ENCODE measurements at regions not wholly inside any gene's neighbourhood (a gene's known extent, or its start where the extent isn't known, plus 50 kb on each side); places are given as distances from the start of the nearest gene placed in this dataset.
"Not testable (repeated sequence)": the region's sequence is repeated elsewhere in the genome, so short reads cannot be mapped to it uniquely, and the experiment has no call there.

GRCh38 chr16:86261379-86261778 is 248.9 kb upstream of the FOXF1 start:
- CTCF ChIA-PET, result no interaction called here
- H3K4me3 ChIP-seq (ENCODE audit: low read depth, low read length), result no peak overlapping the region
- Mint-ChIP-seq H3K4me1 (ENCODE audit: low read depth, unreplicated experiment) (no peaks in the 10 kb centered on the region), H3K36me3 (ENCODE audit: insufficient read depth, unreplicated experiment) (no peaks in the 10 kb centered on the region), H3K9me3 (ENCODE audit: unreplicated experiment) (peaks cover 36% of the 10 kb centered on the region), H3K4me3 (ENCODE audit: unreplicated experiment) (peak overlapping the region; percentile 34), H3K27ac (ENCODE audit: unreplicated experiment) (no peak overlapping the region), H3K27me3 (ENCODE audit: insufficient read depth, unreplicated experiment) (no peaks in the 10 kb centered on the region)
- H3K4me1 ChIP-seq, result no peaks in the 10 kb centered on the region
- no peaks in the 10 kb centered on the region for H3K36me3 ChIP-seq (ENCODE audit: control insufficient read depth, insufficient read depth, low read length)
- POLR2A ChIA-PET, result no interaction called here
- BruUV-seq (replicated peaks), result no TSS peak
- no peaks in the 10 kb centered on the region; the same call in 1 of the 2 replicates for H3K27me3 ChIP-seq (replicated peaks; ENCODE audit: control insufficient read depth, insufficient read depth, low read length)
- peaks cover 6% of the 10 kb centered on the region for H3K9me3 ChIP-seq
- intact Hi-C loops (cut with micrococcal nuclease; ENCODE audit: unreplicated experiment), result no loop called here
- DNase-seq, result peak; percentile 67 to 73
- TF ChIP-seq CTCF (IDR thresholded peaks at IDR 0.05; ENCODE audit: insufficient read depth in 1 of 2, low read depth in 1 of 2, low read length in 1 of 2, severe bottlenecking in 1 of 2, unreplicated experiment in 1 of 2), result no peak

GRCh38 chr16:86267657-86268056 is 242.7 kb upstream of the FOXF1 start:
- POLR2A ChIA-PET, result not testable (repeated sequence)

GRCh38 chr16:86270696-86271095 is 239.6 kb upstream of the FOXF1 start:
- no peak for DNase-seq
- Histone ChIP-seq H3K27me3 (replicated peaks; ENCODE audit: control insufficient read depth, insufficient read depth, low read length) (no peaks in the 10 kb centered on the region), H3K9me3 (no peaks in the 10 kb centered on the region), H3K4me1 (no peaks in the 10 kb centered on the region), H3K36me3 (ENCODE audit: control insufficient read depth, insufficient read depth, low read length) (no peaks in the 10 kb centered on the region), H3K4me3 (ENCODE audit: low read depth, low read length) (no peak overlapping the region)
- CTCF ChIA-PET, result no interaction called here
- H3K9me3 Mint-ChIP-seq (ENCODE audit: unreplicated experiment), result no peaks in the 10 kb centered on the region
- H3K4me3 Mint-ChIP-seq (ENCODE audit: unreplicated experiment), result no peak overlapping the region
- intact Hi-C loops (cut with micrococcal nuclease; ENCODE audit: unreplicated experiment), result no loop called here
- no TSS peak for BruUV-seq (replicated peaks)
- H3K36me3 Mint-ChIP-seq (ENCODE audit: insufficient read depth, unreplicated experiment), result no peaks in the 10 kb centered on the region
- peaks cover 4% of the 10 kb centered on the region for H3K27me3 Mint-ChIP-seq (ENCODE audit: insufficient read depth, unreplicated experiment)
- no peaks in the 10 kb centered on the region for H3K4me1 Mint-ChIP-seq (ENCODE audit: low read depth, unreplicated experiment)
- POLR2A ChIA-PET, result no interaction called here
- H3K27ac Mint-ChIP-seq (ENCODE audit: unreplicated experiment), result no peak overlapping the region
- TF ChIP-seq CTCF (IDR thresholded peaks at IDR 0.05; ENCODE audit: insufficient read depth in 1 of 2, low read depth in 1 of 2, low read length in 1 of 2, severe bottlenecking in 1 of 2, unreplicated experiment in 1 of 2), result no peak

More at GRCh38 chr16:86267657-86268056, 242.7 kb upstream of the FOXF1 start:
- H3K27me3 Mint-ChIP-seq (ENCODE audit: insufficient read depth, unreplicated experiment); H3K36me3 Mint-ChIP-seq (ENCODE audit: insufficient read depth, unreplicated experiment); BruUV-seq (replicated peaks); H3K9me3 ChIP-seq; H3K4me3 Mint-ChIP-seq (ENCODE audit: unreplicated experiment); H3K4me1 Mint-ChIP-seq (ENCODE audit: low read depth, unreplicated experiment); H3K27ac Mint-ChIP-seq (ENCODE audit: unreplicated experiment); H3K27me3 ChIP-seq (replicated peaks; ENCODE audit: control insufficient read depth, insufficient read depth, low read length); H3K4me3 ChIP-seq (ENCODE audit: low read depth, low read length); H3K9me3 Mint-ChIP-seq (ENCODE audit: unreplicated experiment); CTCF ChIA-PET; H3K36me3 ChIP-seq (ENCODE audit: control insufficient read depth, insufficient read depth, low read length); DNase-seq; H3K4me1 ChIP-seq; intact Hi-C loops (cut with micrococcal nuclease; ENCODE audit: unreplicated experiment): not testable (repeated sequence)

GRCh38 chr16:86272744-86273143 is 237.6 kb upstream of the FOXF1 start:
- CTCF ChIA-PET, result no interaction called here
- peaks cover 6% of the 10 kb centered on the region for H3K27me3 Mint-ChIP-seq (ENCODE audit: insufficient read depth, unreplicated experiment)
- TF ChIP-seq CTCF (IDR thresholded peaks at IDR 0.05; ENCODE audit: insufficient read depth in 1 of 2, low read depth in 1 of 2, low read length in 1 of 2, severe bottlenecking in 1 of 2, unreplicated experiment in 1 of 2), result no peak
- Histone ChIP-seq H3K4me1 (no peaks in the 10 kb centered on the region), H3K4me3 (ENCODE audit: low read depth, low read length) (no peak overlapping the region), H3K36me3 (ENCODE audit: control insufficient read depth, insufficient read depth, low read length) (no peaks in the 10 kb centered on the region), H3K9me3 (no peaks in the 10 kb centered on the region), H3K27me3 (replicated peaks; ENCODE audit: control insufficient read depth, insufficient read depth, low read length) (no peaks in the 10 kb centered on the region)
- H3K4me3 Mint-ChIP-seq (ENCODE audit: unreplicated experiment), result no peak overlapping the region
- no peaks in the 10 kb centered on the region for H3K4me1 Mint-ChIP-seq (ENCODE audit: low read depth, unreplicated experiment)
- POLR2A ChIA-PET, result no interaction called here
- no TSS peak for BruUV-seq (replicated peaks)
- H3K36me3 Mint-ChIP-seq (ENCODE audit: insufficient read depth, unreplicated experiment), result no peaks in the 10 kb centered on the region
- intact Hi-C loops (cut with micrococcal nuclease; ENCODE audit: unreplicated experiment), result no loop called here
- no peak for DNase-seq
- no peak overlapping the region for H3K27ac Mint-ChIP-seq (ENCODE audit: unreplicated experiment)
- H3K9me3 Mint-ChIP-seq (ENCODE audit: unreplicated experiment), result no peaks in the 10 kb centered on the region
